ENCODE measurements at regions not wholly inside any gene's neighbourhood (a gene's known extent, or its start where the extent isn't known, plus 50 kb on each side); places are given as distances from the start of the nearest gene placed in this dataset.

GRCh38 chrX:120015145-120016067, 62.1 kb downstream of the RHOXF2B start:
- TF ChIP-seq POLR2AphosphoS5 (IDR thresholded peaks at IDR 0.05): no peak
- no peak for TF ChIP-seq POLR2A (IDR thresholded peaks at IDR 0.05)
- no peak for TF ChIP-seq CTCF (IDR thresholded peaks at IDR 0.05)

All from prostate gland (tissue), 2 donors.